Trophoblast cell (in vitro differentiated cells and primary cell): ENCODE measurements at regions not wholly inside any gene's neighbourhood (a gene's known extent, or its start where the extent isn't known, plus 50 kb on each side); places are given as distances from the start of the nearest gene placed in this dataset.

Experiments
- DNase-seq, 2 donors: peaks; one replicate each; pipeline ENCODE4 v3.0.0-alpha.2; 2016
- H2AFZ ChIP-seq: 2 replicates; pipeline ENCODE4 v1.6.1; 2013; ENCODE audit warnings: low read length, moderate library complexity, mild to moderate bottlenecking; ENCODE audit not compliant: insufficient read depth, poor library complexity
- H2AK5ac ChIP-seq: 2 replicates; pipeline ENCODE4 v1.6.1; 2013; ENCODE audit warnings: mild to moderate bottlenecking, low read length
- H2BK120ac ChIP-seq: 2 replicates; pipeline ENCODE4 v1.6.1; 2013; ENCODE audit warnings: low read length, mild to moderate bottlenecking, moderate library complexity; ENCODE audit not compliant: insufficient read depth, poor library complexity
- H2BK12ac ChIP-seq: 2 replicates; pipeline ENCODE4 v1.6.1; 2013; ENCODE audit warnings: mild to moderate bottlenecking, low read length, moderate library complexity
- H2BK5ac ChIP-seq: 2 replicates; pipeline ENCODE4 v1.6.1; 2013; ENCODE audit warnings: low read length, low read depth, moderate library complexity, mild to moderate bottlenecking; ENCODE audit not compliant: poor library complexity
- H3K14ac ChIP-seq: 2 replicates; pipeline ENCODE4 v1.6.1; 2013; ENCODE audit warnings: mild to moderate bottlenecking, low read length
- H3K18ac ChIP-seq: 2 replicates; pipeline ENCODE4 v1.6.1; 2013; ENCODE audit warnings: mild to moderate bottlenecking, low read length
- H3K23ac ChIP-seq: 2 replicates; pipeline ENCODE4 v1.6.1; 2013; ENCODE audit warnings: low read length
- H3K27ac ChIP-seq: 2 replicates; pipeline ENCODE4 v1.5.1; 2013; ENCODE audit warnings: low read depth, mild to moderate bottlenecking, inconsistent platforms, low read length, moderate library complexity
- H3K27me3 ChIP-seq: 2 replicates; pipeline ENCODE4 v1.6.1; 2013; ENCODE audit warnings: inconsistent platforms, mild to moderate bottlenecking, low read length, moderate library complexity; ENCODE audit not compliant: insufficient read depth
- H3K36me3 ChIP-seq, 2 experiments: 1 replicate in 1 of 2; 2 replicates in 1 of 2; pipeline ENCODE4 v1.6.1; 2013; ENCODE audit warnings: low read length in 2 of 2, mild to moderate bottlenecking in 2 of 2, moderate library complexity in 1 of 2; ENCODE audit not compliant: insufficient read depth in 2 of 2, control insufficient read depth in 1 of 2
- H3K4ac ChIP-seq: 2 replicates; pipeline ENCODE4 v1.6.1; 2013; ENCODE audit warnings: low read depth, mild to moderate bottlenecking, low read length, moderate library complexity
- H3K4me1 ChIP-seq, 2 experiments: 1 replicate in 1 of 2; 2 replicates in 1 of 2; pipeline ENCODE4 v1.6.1; 2013; ENCODE audit warnings: low read length in 2 of 2, mild to moderate bottlenecking in 2 of 2, moderate library complexity in 1 of 2; ENCODE audit not compliant: insufficient read depth in 2 of 2, control insufficient read depth in 1 of 2
- H3K4me2 ChIP-seq: 2 replicates; pipeline ENCODE4 v1.6.1; 2013; ENCODE audit warnings: inconsistent platforms, mild to moderate bottlenecking, low read length, moderate library complexity
- H3K4me3 ChIP-seq: 2 replicates; pipeline ENCODE4 v1.5.1; 2013; ENCODE audit warnings: mild to moderate bottlenecking, low read depth, low read length, inconsistent platforms
- H3K79me1 ChIP-seq: one replicate; pipeline ENCODE4 v1.6.1; 2013; ENCODE audit warnings: low read length
- H3K79me2 ChIP-seq: 2 replicates; pipeline ENCODE4 v1.6.1; 2013; ENCODE audit warnings: low read length, mild to moderate bottlenecking; ENCODE audit not compliant: control insufficient read depth, insufficient read depth, poor library complexity
- H3K9ac ChIP-seq: 2 replicates; pipeline ENCODE4 v1.6.1; 2013; ENCODE audit warnings: mild to moderate bottlenecking, low read length
- H3K9me3 ChIP-seq: 2 replicates; pipeline ENCODE4 v1.6.1; 2013; ENCODE audit warnings: low read depth, mild to moderate bottlenecking, control low read depth, inconsistent platforms, low read length; ENCODE audit not compliant: insufficient read depth
- H4K12ac ChIP-seq: 2 replicates; pipeline ENCODE4 v1.6.1; 2013; ENCODE audit warnings: low read depth, mild to moderate bottlenecking, low read length, moderate library complexity
- H4K8ac ChIP-seq: 2 replicates; pipeline ENCODE4 v1.6.1; 2013; ENCODE audit warnings: low read depth, mild to moderate bottlenecking, low read length, moderate library complexity
- H4K91ac ChIP-seq: one replicate; pipeline ENCODE4 v1.6.1; 2013; ENCODE audit warnings: low read depth, mild to moderate bottlenecking, low read length, moderate library complexity
- WGBS: extraction: QIAGEN DNeasy Blood & Tissue Kit; methylation state at CpG from one replicate; pipeline ENCODE4 v1.1.7; 2013; ENCODE audit warnings: missing lambda C conversion rate; ENCODE audit not compliant: insufficient read length, insufficient coverage; ENCODE audit errors: extremely low coverage; 5-methylcytosine and 5-hydroxymethylcytosine counted together

- WGBS: no CpG with 5 or more reads among the region's 14 CpGs
- Histone ChIP-seq H3K4me2 (no peak overlapping the region), H3K9me3 (peaks cover 1% of the 10 kb centered on the region)
These were observed 333.9 kb downstream of the CTTN start for GRCh38 chr11:70732023-70732880.

GRCh38 chr11:70732881-70733196, 334.5 kb downstream of the CTTN start:
- H2BK120ac ChIP-seq: no peak overlapping the region
- H3K9me3 ChIP-seq: peaks cover 1% of the 10 kb centered on the region
- no peak overlapping the region for H3K4ac ChIP-seq
- H2AFZ ChIP-seq: no peak overlapping the region
- no peaks in the 10 kb centered on the region for H3K36me3 ChIP-seq
- no peaks in the 10 kb centered on the region for H3K79me2 ChIP-seq
- H2BK12ac ChIP-seq: no peak overlapping the region
- no peak overlapping the region for H3K14ac ChIP-seq
- no peak overlapping the region for H2BK5ac ChIP-seq
- no peak overlapping the region for H3K4me3 ChIP-seq
- no peak overlapping the region for H2AK5ac ChIP-seq
- H4K91ac ChIP-seq: no peak overlapping the region
- peak in 1 of 2 donors; percentile 21 for DNase-seq
- H3K18ac ChIP-seq: no peak overlapping the region
- no peak overlapping the region for H4K12ac ChIP-seq
- no peaks in the 10 kb centered on the region for H3K27me3 ChIP-seq
- H3K23ac ChIP-seq: no peak overlapping the region
- no peaks in the 10 kb centered on the region for H3K79me1 ChIP-seq
- H3K27ac ChIP-seq: no peak overlapping the region
- H4K8ac ChIP-seq: no peak overlapping the region
- H3K9ac ChIP-seq: no peak overlapping the region
- peaks cover 4 to 5% of the 10 kb centered on the region in 2 experiments for H3K4me1 ChIP-seq
- WGBS: no CpG with 5 or more reads among the region's 16 CpGs
- no peak overlapping the region for H3K4me2 ChIP-seq

More at GRCh38 chr11:70732023-70732880, 333.9 kb downstream of the CTTN start:
- no peak overlapping the region for H4K12ac ChIP-seq
- H4K8ac ChIP-seq: no peak overlapping the region
- H4K91ac ChIP-seq: no peak overlapping the region
- no peak overlapping the region for H2BK5ac ChIP-seq
- no peaks in the 10 kb centered on the region for H3K27me3 ChIP-seq
- no peak for DNase-seq
- no peak overlapping the region for H3K27ac ChIP-seq
- no peaks in the 10 kb centered on the region for H3K79me1 ChIP-seq
- no peak overlapping the region for H3K23ac ChIP-seq
- peaks cover 4 to 5% of the 10 kb centered on the region in 2 experiments for H3K4me1 ChIP-seq
- H3K14ac ChIP-seq: no peak overlapping the region
- H3K18ac ChIP-seq: no peak overlapping the region
- H2BK120ac ChIP-seq: no peak overlapping the region
- H2AK5ac ChIP-seq: no peak overlapping the region
- H2BK12ac ChIP-seq: no peak overlapping the region
- no peaks in the 10 kb centered on the region for H3K36me3 ChIP-seq
- no peaks in the 10 kb centered on the region for H3K79me2 ChIP-seq
- no peak overlapping the region for H2AFZ ChIP-seq
- H3K4ac ChIP-seq: no peak overlapping the region
- no peak overlapping the region for H3K4me3 ChIP-seq
- no peak overlapping the region for H3K9ac ChIP-seq

- Histone ChIP-seq H3K36me3 (no peaks in the 10 kb centered on the region), H3K79me1 (no peaks in the 10 kb centered on the region)
- no CpG with 5 or more reads among the region's 21 CpGs for WGBS
These were observed 335.3 kb downstream of the CTTN start for GRCh38 chr11:70733327-70734325.

GRCh38 chr11:70734379-70734778, 336.1 kb downstream of the CTTN start:
- Histone ChIP-seq H3K79me2 (no peaks in the 10 kb centered on the region), H3K4ac (no peak overlapping the region), H3K23ac (no peak overlapping the region), H3K18ac (no peak overlapping the region), H3K9ac (no peak overlapping the region), H3K4me2 (no peak overlapping the region), H3K27me3 (no peaks in the 10 kb centered on the region), H3K9me3 (peaks cover 1% of the 10 kb centered on the region), H2BK12ac (no peak overlapping the region), H3K27ac (no peak overlapping the region), H3K36me3 (no peaks in the 10 kb centered on the region), H4K8ac (no peak overlapping the region), H3K4me3 (no peak overlapping the region), H2AFZ (no peak overlapping the region), H3K14ac (no peak overlapping the region), H4K91ac (no peak overlapping the region), H2BK5ac (no peak overlapping the region), H3K4me1 (peaks cover 4 to 5% of the 10 kb centered on the region in 2 experiments), H2BK120ac (no peak overlapping the region), H4K12ac (no peak overlapping the region), H3K79me1 (no peaks in the 10 kb centered on the region), H2AK5ac (no peak overlapping the region)
- DNase-seq: no peak
- WGBS: no CpG with 5 or more reads among the region's 8 CpGs

More at GRCh38 chr11:70733327-70734325, 335.3 kb downstream of the CTTN start:
- H3K14ac ChIP-seq: no peak overlapping the region
- no peaks in the 10 kb centered on the region for H3K79me2 ChIP-seq
- no peak overlapping the region for H4K8ac ChIP-seq
- H3K27ac ChIP-seq: no peak overlapping the region
- no peak overlapping the region for H3K23ac ChIP-seq
- H3K9me3 ChIP-seq: peaks cover 1% of the 10 kb centered on the region
- H3K4me3 ChIP-seq: no peak overlapping the region
- peaks cover 4 to 5% of the 10 kb centered on the region in 2 experiments for H3K4me1 ChIP-seq
- no peak overlapping the region for H2AFZ ChIP-seq
- no peak overlapping the region for H3K4me2 ChIP-seq
- H2BK5ac ChIP-seq: no peak overlapping the region
- H2AK5ac ChIP-seq: no peak overlapping the region
- H3K27me3 ChIP-seq: no peaks in the 10 kb centered on the region
- DNase-seq: no peak
- no peak overlapping the region for H2BK12ac ChIP-seq
- H4K12ac ChIP-seq: no peak overlapping the region
- H3K18ac ChIP-seq: no peak overlapping the region
- no peak overlapping the region for H2BK120ac ChIP-seq
- H3K9ac ChIP-seq: no peak overlapping the region
- no peak overlapping the region for H3K4ac ChIP-seq
- no peak overlapping the region for H4K91ac ChIP-seq
